Endothelial cell of umbilical vein (primary cell): ENCODE measurements at regions not wholly inside any gene's neighbourhood (a gene's known extent, or its start where the extent isn't known, plus 50 kb on each side); places are given as distances from the start of the nearest gene placed in this dataset.

ENCODE experiments used
- BruUV-seq: library from RNA; stranded (reverse); fragments of 400-500 nt; replicated peaks from 2 replicates; lab custom pipeline; 2021; lab: Mats Ljungman, UMichigan
- CTCF ChIA-PET: fragments of 300-600, 350-600 bp; sonication (Branson Sonifier 250); formaldehyde crosslinking; loops from one replicate; lab custom pipeline; 2021; ENCODE audit warnings: antibody characterized with exemption, inconsistent platforms; lab: Charles Lee
- POLR2A ChIA-PET: fragments of 300-600, 350-600 bp; sonication (Branson Sonifier 250); formaldehyde crosslinking; loops from one replicate; lab custom pipeline; 2021; ENCODE audit warnings: antibody characterized with exemption, inconsistent platforms; lab: Charles Lee
- DNase-seq: peaks from one replicate; pipeline ENCODE4 v3.0.0-alpha.2; 2011; ENCODE audit warnings: low read depth, low spot score
- FAIRE-seq: peaks from 2 replicates; lab custom pipeline; 2011; peaks lifted over from hg19 to GRCh38; lab: Jason Lieb, UNC
- H2AFZ ChIP-seq: 2 replicates; pipeline ENCODE4 v1.6.0; 2012; ENCODE audit warnings: low read depth, low read length, control low read depth, inconsistent platforms
- H3K27ac ChIP-seq: 2 replicates; pipeline ENCODE4 v1.5.1; 2011; ENCODE audit warnings: low read depth, mild to moderate bottlenecking, control low read depth, low read length, moderate library complexity; ENCODE audit not compliant: insufficient read depth
- H3K27me3 ChIP-seq, 2 experiments: 2 replicates each; pipeline versions ENCODE4 v1.6.0 to v1.6.1; 2011; ENCODE audit warnings: low read length in 2 of 2, mixed read lengths in 1 of 2; ENCODE audit not compliant: control insufficient read depth in 2 of 2, insufficient read depth in 2 of 2
- H3K36me3 ChIP-seq, 2 experiments: 2 replicates in 1 of 2; 3 replicates in 1 of 2; pipeline ENCODE4 v1.5.1; 2011; ENCODE audit warnings: low read length in 2 of 2, mild to moderate bottlenecking in 1 of 2, moderate library complexity in 1 of 2; ENCODE audit not compliant: control insufficient read depth in 2 of 2, insufficient read depth in 2 of 2; ENCODE audit errors: extremely low read depth in 1 of 2
- H3K4me1 ChIP-seq: 3 replicates; pipeline ENCODE4 v1.5.1; 2011; ENCODE audit warnings: mild to moderate bottlenecking, low read length; ENCODE audit not compliant: control insufficient read depth, insufficient read depth; ENCODE audit errors: extremely low read depth
- H3K4me2 ChIP-seq: 2 replicates; pipeline ENCODE4 v1.6.1; 2011; ENCODE audit warnings: low read length, control low read depth, mixed read lengths; ENCODE audit not compliant: insufficient read depth
- H3K4me3 ChIP-seq, 3 experiments: fragments of 200-600 bp in 1 of 3; sonication (generic), shearing (Covaris generic) in 1 of 3; replicated peaks in 1 of 3; 2 replicates each; pipeline ENCODE4 v1.5.1; 2011 to 2016; ENCODE audit warnings: control low read depth in 3 of 3, low read length in 3 of 3, mild to moderate bottlenecking in 2 of 3, inconsistent platforms in 1 of 3, low read depth in 1 of 3, moderate library complexity in 1 of 3; ENCODE audit not compliant: insufficient read depth in 1 of 3
- H3K79me2 ChIP-seq: 2 replicates; pipeline ENCODE4 v1.6.0; 2012; ENCODE audit warnings: low read length, inconsistent platforms; ENCODE audit not compliant: control insufficient read depth, insufficient read depth
- H3K9ac ChIP-seq: replicated peaks from 2 replicates; pipeline ENCODE3; 2011; ENCODE audit warnings: low read length, control low read depth; ENCODE audit not compliant: insufficient read depth; ENCODE audit errors: extremely low read depth
- H3K9me1 ChIP-seq: replicated peaks from 3 replicates; pipeline ENCODE4 v1.6.0; 2011; ENCODE audit warnings: mild to moderate bottlenecking, low read length; ENCODE audit not compliant: control insufficient read depth, insufficient read depth; ENCODE audit errors: extremely low read depth
- H3K9me3 ChIP-seq: replicated peaks from 2 replicates; pipeline ENCODE4 v1.5.1; 2012; ENCODE audit warnings: low read length, inconsistent platforms; ENCODE audit not compliant: control insufficient read depth, insufficient read depth
- H4K20me1 ChIP-seq: replicated peaks from 2 replicates; pipeline ENCODE3; 2011; ENCODE audit warnings: mild to moderate bottlenecking, low read length; ENCODE audit not compliant: control insufficient read depth, insufficient read depth; ENCODE audit errors: extremely low read depth
- CTCF ChIP-seq, 2 donors: IDR thresholded peaks; 1 replicate in 1 of 2; 2 replicates in 1 of 2; pipeline ENCODE4 v1.5.1; 2011; ENCODE audit warnings: low read length in 2 of 2, mild to moderate bottlenecking in 2 of 2, moderate library complexity in 2 of 2, control low read depth in 1 of 2, inconsistent platforms in 1 of 2, low read depth in 1 of 2; ENCODE audit not compliant: insufficient read depth in 1 of 2; ENCODE audit errors: extremely low read depth in 1 of 2
- EZH2 ChIP-seq: IDR thresholded peaks from 2 replicates; pipeline ENCODE4 v1.6.1; 2012; ENCODE audit warnings: borderline replicate concordance, low read depth, mild to moderate bottlenecking, moderate library complexity, low read length, inconsistent platforms; ENCODE audit not compliant: severe bottlenecking
- FOS ChIP-seq: IDR thresholded peaks from 2 replicates; pipeline ENCODE4 v1.6.1; 2011; ENCODE audit warnings: mild to moderate bottlenecking, low read length, moderate library complexity, borderline replicate concordance; ENCODE audit not compliant: insufficient read depth
- GATA2 ChIP-seq: IDR thresholded peaks from 2 replicates; pipeline ENCODE4 v1.7.0; 2011; ENCODE audit warnings: low read depth, mild to moderate bottlenecking, moderate library complexity, mixed read lengths, low read length; ENCODE audit not compliant: insufficient read length, insufficient read depth
- JUN ChIP-seq: IDR thresholded peaks from 2 replicates; pipeline ENCODE4 v1.6.1; 2011; ENCODE audit warnings: borderline replicate concordance, low read depth; ENCODE audit not compliant: insufficient read length, insufficient read depth
- MYC ChIP-seq: IDR thresholded peaks from one replicate; pipeline ENCODE4 v1.6.1; 2011; ENCODE audit warnings: mild to moderate bottlenecking, low read depth, low read length
- POLR2A ChIP-seq: IDR thresholded peaks from 2 replicates; pipeline ENCODE4 v1.6.1; 2012; ENCODE audit warnings: low read depth, mild to moderate bottlenecking, control low read depth, low read length
- POLR2AphosphoS5 ChIP-seq: IDR thresholded peaks from 2 replicates; pipeline ENCODE4 v1.6.1; 2012; ENCODE audit warnings: low read depth, mild to moderate bottlenecking, control low read depth, low read length, moderate library complexity; ENCODE audit not compliant: insufficient read depth
- dilution Hi-C: fragments of 300-500 bp; cut with MboI; formaldehyde crosslinking; loops from one replicate; pipeline ENCODE4 v1.15.0; 2019; ENCODE audit warnings: low sequenced_read_pairs; ENCODE audit not compliant: extremely low pct_ligation_motif_present
- intact Hi-C: fragments of 100-400 bp; cut with micrococcal nuclease; formaldehyde crosslinking; loops from one replicate; pipeline ENCODE4 v1.10.0; 2022
- TF ChIP-seq, protein P1 (sequence below): IDR thresholded peaks from 2 replicates; pipeline ENCODE4 v1.6.1; 2011; ENCODE audit not compliant: insufficient read depth, insufficient read length

DNA sequence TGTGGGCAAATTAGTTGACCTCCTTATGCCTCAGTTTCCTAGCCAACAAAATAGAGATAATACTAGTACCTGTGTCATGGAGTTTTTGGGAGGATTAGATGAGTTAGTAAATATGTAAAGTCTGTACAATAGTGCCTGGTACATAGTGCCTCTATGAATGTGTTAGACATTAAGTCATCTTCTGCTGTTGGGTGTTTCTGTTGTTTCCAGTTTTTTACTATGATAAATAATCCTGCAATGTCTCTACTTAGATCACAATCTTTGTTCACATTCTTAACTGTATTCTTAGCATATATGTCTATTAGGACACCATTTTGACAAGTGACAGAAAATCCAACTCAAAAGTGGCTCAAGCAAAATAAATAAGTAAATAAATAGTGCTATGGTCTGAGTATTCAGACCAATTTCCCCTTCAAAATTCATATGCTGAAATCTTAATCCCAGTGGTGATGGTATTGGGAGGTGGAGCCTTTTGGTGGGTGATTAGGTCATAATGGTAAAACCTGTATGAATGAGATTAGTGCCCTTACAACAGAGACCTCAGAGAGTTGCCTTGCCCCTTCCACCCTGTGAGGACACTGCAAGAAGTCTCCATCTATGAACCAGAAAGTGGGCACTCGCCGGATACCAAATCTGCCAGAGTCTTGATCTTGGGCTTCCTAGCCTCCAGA is 84.3 kb downstream of the DIRAS3 start:
- intact Hi-C loops (no loop called here), dilution Hi-C loops (no loop called here)
- Histone ChIP-seq H4K20me1 (no peaks in the 10 kb centered on the region), H3K4me1 (peaks cover 11% of the 10 kb centered on the region), H3K79me2 (no peaks in the 10 kb centered on the region), H3K36me3 (no peaks in the 10 kb centered on the region), H3K27ac (no peak overlapping the region), H3K4me2 (no peak overlapping the region), H3K9me1 (no peaks in the 10 kb centered on the region), H3K27me3 (no peaks in the 10 kb centered on the region), H3K9me3 (no peaks in the 10 kb centered on the region), H3K4me3 (no peak overlapping the region), H2AFZ (no peak overlapping the region), H3K9ac (no peak overlapping the region)
- ChIA-PET POLR2A (no interaction called here), CTCF (no interaction called here)
- FAIRE-seq, result no peak
- BruUV-seq, result no TSS peak
- no peak for TF ChIP-seq JUN
- TF ChIP-seq POLR2A, result no peak
- TF ChIP-seq MYC, result no peak
- TF ChIP-seq GATA2, result no peak
- no peak for TF ChIP-seq EZH2
- no peak for DNase-seq

DNA sequence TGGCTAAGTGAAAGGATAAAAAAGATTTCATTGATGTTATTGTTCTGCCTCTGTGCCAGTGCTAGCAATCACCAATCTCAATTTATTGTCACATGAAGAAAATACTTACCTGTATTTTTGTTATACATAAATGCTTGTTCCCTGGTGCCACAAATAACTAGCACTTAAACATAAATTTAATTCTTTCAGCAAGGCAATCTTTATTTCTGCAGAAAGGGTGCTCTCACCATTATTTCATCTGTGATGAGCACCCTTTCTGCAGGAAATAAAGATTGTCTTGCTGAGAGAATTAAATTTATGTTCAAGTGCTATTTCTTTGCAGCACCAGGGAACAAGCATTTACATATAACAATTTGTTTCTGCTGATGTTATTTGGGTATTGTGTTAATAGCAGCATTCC is 87.2 kb downstream of the DIRAS3 start:
- intact Hi-C loops, result no loop called here
- Histone ChIP-seq H3K4me3 (no peak overlapping the region), H3K9ac (no peak overlapping the region), H3K4me1 (no peaks in the 10 kb centered on the region), H3K4me2 (no peak overlapping the region), H3K9me1 (no peaks in the 10 kb centered on the region), H3K36me3 (no peaks in the 10 kb centered on the region), H2AFZ (no peak overlapping the region), H3K9me3 (no peaks in the 10 kb centered on the region), H4K20me1 (no peaks in the 10 kb centered on the region), H3K27me3 (no peaks in the 10 kb centered on the region), H3K79me2 (no peaks in the 10 kb centered on the region), H3K27ac (no peak overlapping the region)
- DNase-seq (no peak), FAIRE-seq (no peak)
- ChIA-PET POLR2A (no interaction called here), CTCF (no interaction called here)
- TF ChIP-seq MYC, result no peak
- no peak for TF ChIP-seq POLR2A
- TF ChIP-seq, protein P1, sequence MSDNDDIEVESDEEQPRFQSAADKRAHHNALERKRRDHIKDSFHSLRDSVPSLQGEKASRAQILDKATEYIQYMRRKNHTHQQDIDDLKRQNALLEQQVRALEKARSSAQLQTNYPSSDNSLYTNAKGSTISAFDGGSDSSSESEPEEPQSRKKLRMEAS, result no peak
- TF ChIP-seq GATA2, result no peak
- TF ChIP-seq POLR2AphosphoS5, result no peak
- TF ChIP-seq EZH2, result no peak
- no peak for TF ChIP-seq JUN
- no peak for TF ChIP-seq FOS
- TF ChIP-seq CTCF (IDR thresholded peaks at IDR 0.05; ENCODE audit: extremely low read depth in 1 of 2, insufficient read depth in 1 of 2, low read depth in 1 of 2, low read length in 2 of 2), result no peak
- BruUV-seq, result no TSS peak
- dilution Hi-C loops, result no loop called here
